ENCODE measurements at regions not wholly inside any gene's neighbourhood (a gene's known extent, or its start where the extent isn't known, plus 50 kb on each side); places are given as distances from the start of the nearest gene placed in this dataset.
"Not testable (repeated sequence)": the region's sequence is repeated elsewhere in the genome, so short reads cannot be mapped to it uniquely, and the experiment has no call there.

GRCh38 chr3:160094562-160094961 is 105.9 kb downstream of the IL12A start:
- TF ChIP-seq CTCF (conservative IDR thresholded peaks at IDR 0.05; ENCODE audit: low read length), result no peak
- no peak for DNase-seq (ENCODE audit: low read depth)
- no peak overlapping the region for H3K4me3 ChIP-seq (ENCODE audit: low read length)

- no peak overlapping the region for H3K4me3 ChIP-seq (ENCODE audit: low read length)
- no peak for TF ChIP-seq CTCF (conservative IDR thresholded peaks at IDR 0.05; ENCODE audit: low read length)
- DNase-seq (ENCODE audit: low read depth), result no peak
These were observed 108.8 kb downstream of the IL12A start for GRCh38 chr3:160097478-160097877.

GRCh38 chr3:160098261-160098908 is 109.8 kb downstream of the IL12A start:
- TF ChIP-seq CTCF (conservative IDR thresholded peaks at IDR 0.05; ENCODE audit: low read length), result no peak
- H3K4me3 ChIP-seq (ENCODE audit: low read length), result no peak overlapping the region
- DNase-seq (ENCODE audit: low read depth), result peak; percentile 15

GRCh38 chr3:160098926-160099626 is 110.4 kb downstream of the IL12A start:
- DNase-seq (ENCODE audit: low read depth), result no peak
- no peak for TF ChIP-seq CTCF (conservative IDR thresholded peaks at IDR 0.05; ENCODE audit: low read length)

GRCh38 chr3:160099834-160100233 is 111.2 kb downstream of the IL12A start:
- H3K4me3 ChIP-seq (ENCODE audit: low read length), result no peak overlapping the region
- TF ChIP-seq CTCF (conservative IDR thresholded peaks at IDR 0.05; ENCODE audit: low read length), result no peak
- DNase-seq (ENCODE audit: low read depth), result no peak

More at GRCh38 chr3:160098926-160099626, 110.4 kb downstream of the IL12A start:
- H3K4me3 ChIP-seq (ENCODE audit: low read length), result no peak overlapping the region

GRCh38 chr3:160100610-160101009 is 112.0 kb downstream of the IL12A start:
- no peak for DNase-seq (ENCODE audit: low read depth)
- TF ChIP-seq CTCF (conservative IDR thresholded peaks at IDR 0.05; ENCODE audit: low read length), result no peak
- no peak overlapping the region for H3K4me3 ChIP-seq (ENCODE audit: low read length)

- H3K4me3 ChIP-seq (ENCODE audit: low read length); DNase-seq (ENCODE audit: low read depth): not testable (repeated sequence)
These were observed 113.4 kb downstream of the IL12A start for GRCh38 chr3:160102001-160102400.

Data from AG10803 (cell line).